Parathyroid adenoma (tissue), 2 donors: ENCODE measurements at regions not wholly inside any gene's neighbourhood (a gene's known extent, or its start where the extent isn't known, plus 50 kb on each side); places are given as distances from the start of the nearest gene placed in this dataset.
"Not testable (repeated sequence)": the region's sequence is repeated elsewhere in the genome, so short reads cannot be mapped to it uniquely, and the experiment has no call there.

Experiments
- H2AFZ ChIP-seq: fragments of 300-600 bp; sonication (generic); one replicate; pipeline ENCODE4 v1.7.0; 2017; ENCODE audit warnings: antibody characterized with exemption, mild to moderate bottlenecking
- H3K27ac ChIP-seq: fragments of 300-600 bp; sonication (generic); one replicate; pipeline ENCODE4 v1.7.0; 2017
- H3K27me3 ChIP-seq: fragments of 300-600 bp; sonication (generic); one replicate; pipeline ENCODE4 v1.7.0; 2017; ENCODE audit warnings: low read length; ENCODE audit not compliant: control insufficient read depth, insufficient read depth
- H3K36me3 ChIP-seq: fragments of 300-600 bp; sonication (generic); one replicate; pipeline ENCODE4 v1.7.0; 2017; ENCODE audit warnings: low read length; ENCODE audit not compliant: control insufficient read depth, insufficient read depth
- H3K4me1 ChIP-seq: fragments of 300-600 bp; sonication (generic); one replicate; pipeline ENCODE4 v1.7.0; 2017; ENCODE audit warnings: control low read depth
- H3K4me2 ChIP-seq: fragments of 300-600 bp; sonication (generic); one replicate; pipeline ENCODE4 v1.7.0; 2017; ENCODE audit warnings: low read length
- H3K4me3 ChIP-seq: fragments of 300-600 bp; sonication (generic); one replicate; pipeline ENCODE4 v1.7.0; 2017; ENCODE audit warnings: low read depth, low read length
- H3K79me2 ChIP-seq: fragments of 300-600 bp; sonication (generic); one replicate; pipeline ENCODE4 v1.7.0; 2017; ENCODE audit warnings: control low read depth
- H3K9ac ChIP-seq: fragments of 300-600 bp; sonication (generic); one replicate; pipeline ENCODE4 v1.7.0; 2017; ENCODE audit warnings: mild to moderate bottlenecking
- H3K9me3 ChIP-seq: fragments of 300-600 bp; sonication (generic); one replicate; pipeline ENCODE4 v1.7.0; 2017; ENCODE audit warnings: low read length; ENCODE audit not compliant: control insufficient read depth
- CTCF ChIP-seq: fragments of 300-600 bp; sonication (generic); IDR thresholded peaks from one replicate; pipeline ENCODE4 v1.7.0; 2017; ENCODE audit warnings: antibody characterized with exemption, mild to moderate bottlenecking
- donor health status: primary hyperparathyroidism.

- no peaks in the 10 kb centered on the region for H3K4me1 ChIP-seq
- H3K4me2 ChIP-seq, result no peak overlapping the region
- H3K36me3 ChIP-seq, result no peaks in the 10 kb centered on the region
- no peak overlapping the region for H3K27ac ChIP-seq
- no peaks in the 10 kb centered on the region for H3K27me3 ChIP-seq
- no peak for TF ChIP-seq CTCF
- no peaks in the 10 kb centered on the region for H3K9me3 ChIP-seq
- no peaks in the 10 kb centered on the region for H3K79me2 ChIP-seq
- H3K9ac ChIP-seq, result no peak overlapping the region
- H2AFZ ChIP-seq, result no peak overlapping the region
- H3K4me3 ChIP-seq, result no peak overlapping the region
Measured at GRCh38 chr13:80160110-80160509, 180.8 kb downstream of the SPRY2 start.

- Histone ChIP-seq H2AFZ (no peak overlapping the region), H3K36me3 (no peaks in the 10 kb centered on the region), H3K4me2 (no peak overlapping the region), H3K27me3 (no peaks in the 10 kb centered on the region), H3K4me1 (no peaks in the 10 kb centered on the region), H3K9me3 (no peaks in the 10 kb centered on the region), H3K4me3 (no peak overlapping the region), H3K9ac (no peak overlapping the region), H3K79me2 (no peaks in the 10 kb centered on the region), H3K27ac (no peak overlapping the region)
- no peak for TF ChIP-seq CTCF
Measured at GRCh38 chr13:80157261-80157932, 183.5 kb downstream of the SPRY2 start.

GRCh38 chr13:80152142-80152541, 188.8 kb downstream of the SPRY2 start:
- H3K36me3 ChIP-seq, H2AFZ ChIP-seq, H3K9ac ChIP-seq, H3K4me2 ChIP-seq, H3K9me3 ChIP-seq, H3K4me3 ChIP-seq, H3K79me2 ChIP-seq, H3K27ac ChIP-seq, H3K4me1 ChIP-seq, H3K27me3 ChIP-seq: not testable (repeated sequence)

GRCh38 chr13:80151016-80151415, 189.9 kb downstream of the SPRY2 start:
- H3K4me2 ChIP-seq, result no peak overlapping the region
- no peak overlapping the region for H2AFZ ChIP-seq
- no peaks in the 10 kb centered on the region for H3K27me3 ChIP-seq
- no peaks in the 10 kb centered on the region for H3K9me3 ChIP-seq
- no peak overlapping the region for H3K4me3 ChIP-seq
- no peak for TF ChIP-seq CTCF
- H3K9ac ChIP-seq, result no peak overlapping the region
- no peaks in the 10 kb centered on the region for H3K36me3 ChIP-seq
- no peaks in the 10 kb centered on the region for H3K4me1 ChIP-seq
- H3K27ac ChIP-seq, result no peak overlapping the region
- no peaks in the 10 kb centered on the region for H3K79me2 ChIP-seq

GRCh38 chr13:80149736-80150135, 191.2 kb downstream of the SPRY2 start:
- Histone ChIP-seq H3K79me2 (no peaks in the 10 kb centered on the region), H3K27ac (no peak overlapping the region), H3K4me3 (no peak overlapping the region), H3K4me1 (no peaks in the 10 kb centered on the region), H3K27me3 (no peaks in the 10 kb centered on the region), H2AFZ (no peak overlapping the region), H3K9me3 (no peaks in the 10 kb centered on the region), H3K4me2 (no peak overlapping the region), H3K9ac (no peak overlapping the region), H3K36me3 (no peaks in the 10 kb centered on the region)
- TF ChIP-seq CTCF, result no peak
